ENCODE measurements at regions not wholly inside any gene's neighbourhood (a gene's known extent, or its start where the extent isn't known, plus 50 kb on each side); places are given as distances from the start of the nearest gene placed in this dataset.

GRCh38 chr18:61742565-61743429, 150.0 kb downstream of the RNF152 start:
- WGBS, 2 experiments (ENCODE audit: insufficient coverage in 2 of 2) = 94 to 97% methylated on average over 5 to 7 of the region's 8 CpGs
- H3K36me3 ChIP-seq (ENCODE audit: control insufficient read depth, insufficient read depth, low read length) = no peaks in the 10 kb centered on the region
- no peak overlapping the region for H3K27ac ChIP-seq (ENCODE audit: low read depth, low read length, severe bottlenecking)
- no peaks in the 10 kb centered on the region for H3K9me3 ChIP-seq (ENCODE audit: control insufficient read depth, low read length)
- H3K4me1 ChIP-seq (ENCODE audit: control insufficient read depth, insufficient read depth, low read length, poor library complexity, severe bottlenecking) = peaks cover 13% of the 10 kb centered on the region
- no peak overlapping the region for H3K4me3 ChIP-seq (ENCODE audit: extremely low read depth, insufficient read depth, low read length, poor library complexity, severe bottlenecking)

- Histone ChIP-seq H3K4me1 (ENCODE audit: control insufficient read depth, insufficient read depth, low read length, poor library complexity, severe bottlenecking) (peaks cover 13% of the 10 kb centered on the region), H3K27ac (ENCODE audit: low read depth, low read length, severe bottlenecking) (no peak overlapping the region), H3K36me3 (ENCODE audit: control insufficient read depth, insufficient read depth, low read length) (no peaks in the 10 kb centered on the region), H3K9me3 (ENCODE audit: control insufficient read depth, low read length) (no peaks in the 10 kb centered on the region), H3K4me3 (ENCODE audit: extremely low read depth, insufficient read depth, low read length, poor library complexity, severe bottlenecking) (no peak overlapping the region)
- 57 to 100% methylated on average over 2 to 5 of the region's 6 CpGs for WGBS, 2 experiments (ENCODE audit: insufficient coverage in 2 of 2)
These were observed 150.8 kb downstream of the RNF152 start for GRCh38 chr18:61741881-61742454.

DNA sequence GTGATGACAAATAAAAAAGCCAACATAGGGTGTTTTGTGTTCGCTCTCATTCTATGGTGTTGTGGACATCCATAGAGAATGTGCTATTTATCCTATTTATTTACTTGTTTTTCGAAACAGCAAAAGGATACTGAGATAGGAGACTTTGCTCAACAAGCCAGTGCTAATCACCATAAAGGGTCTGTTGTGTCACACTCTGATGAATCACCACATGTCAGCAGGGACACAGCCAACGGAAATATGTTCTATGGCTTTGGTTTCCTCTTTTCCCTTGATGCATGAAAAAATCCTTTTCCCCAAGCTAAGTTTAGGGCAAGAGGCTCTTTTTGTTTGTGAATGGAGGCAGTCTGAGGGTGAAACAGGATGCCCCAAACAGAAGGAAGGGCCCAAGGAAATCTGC, 154.3 kb downstream of the RNF152 start:
- Histone ChIP-seq H3K9me3 (ENCODE audit: control insufficient read depth, low read length) (no peaks in the 10 kb centered on the region), H3K4me3 (ENCODE audit: extremely low read depth, insufficient read depth, low read length, poor library complexity, severe bottlenecking) (no peak overlapping the region), H3K36me3 (ENCODE audit: control insufficient read depth, insufficient read depth, low read length) (no peaks in the 10 kb centered on the region), H3K4me1 (ENCODE audit: control insufficient read depth, insufficient read depth, low read length, poor library complexity, severe bottlenecking) (peaks cover 13% of the 10 kb centered on the region), H3K27ac (ENCODE audit: low read depth, low read length, severe bottlenecking) (no peak overlapping the region)
- WGBS, 2 experiments (ENCODE audit: insufficient coverage in 2 of 2) = 86% methylated on average over 1 of the region's 3 CpGs; no CpG with 5 or more reads in 1 of the 2 experiments

DNA sequence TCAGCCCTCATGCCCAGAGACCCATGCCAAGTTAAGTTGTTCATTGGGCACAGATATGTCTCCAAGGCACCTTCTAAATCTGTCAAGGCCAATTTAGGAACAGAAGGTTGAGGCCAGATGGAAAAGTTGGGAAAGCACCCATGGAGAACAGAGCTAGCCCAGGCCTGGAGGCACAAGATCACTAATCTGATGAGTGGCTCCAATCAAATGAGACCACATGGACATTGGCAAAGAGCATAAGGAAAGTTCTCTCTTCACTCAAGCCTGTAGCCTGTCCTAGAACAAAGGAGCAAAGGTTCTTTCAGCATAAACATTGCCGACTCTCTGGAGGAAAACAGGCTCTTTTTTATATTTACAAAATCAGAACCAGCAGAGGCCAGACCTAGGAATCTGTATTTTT, 154.8 kb downstream of the RNF152 start:
- Histone ChIP-seq H3K27ac (ENCODE audit: low read depth, low read length, severe bottlenecking) (no peak overlapping the region), H3K4me1 (ENCODE audit: control insufficient read depth, insufficient read depth, low read length, poor library complexity, severe bottlenecking) (peaks cover 13% of the 10 kb centered on the region), H3K36me3 (ENCODE audit: control insufficient read depth, insufficient read depth, low read length) (no peaks in the 10 kb centered on the region), H3K9me3 (ENCODE audit: control insufficient read depth, low read length) (no peaks in the 10 kb centered on the region), H3K4me3 (ENCODE audit: extremely low read depth, insufficient read depth, low read length, poor library complexity, severe bottlenecking) (no peak overlapping the region)
- 90% methylated on average over 1 of the region's 1 CpG; no CpG with 5 or more reads in 1 of the 2 experiments for WGBS, 2 experiments (ENCODE audit: insufficient coverage in 2 of 2)

DNA sequence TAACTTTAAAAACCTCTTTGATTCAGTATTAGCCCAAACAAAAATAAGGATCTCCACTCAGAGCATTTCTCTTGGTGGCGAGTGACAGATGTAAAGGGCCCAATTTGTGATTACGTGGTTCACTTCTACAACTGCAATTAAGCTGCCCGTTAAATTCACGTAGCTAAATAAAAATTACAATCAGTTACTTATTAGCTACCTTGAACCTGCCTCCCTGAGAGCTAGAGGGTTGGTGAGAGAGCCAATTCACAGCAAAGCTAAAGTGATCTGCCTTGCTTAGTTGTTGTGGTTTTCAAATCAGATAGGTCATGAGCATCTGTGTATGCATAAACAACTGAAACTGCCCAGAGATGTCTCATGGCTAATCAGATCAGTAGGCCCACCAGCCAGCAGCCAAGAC, 156.7 kb downstream of the RNF152 start:
- H3K36me3 ChIP-seq (ENCODE audit: control insufficient read depth, insufficient read depth, low read length) = no peaks in the 10 kb centered on the region
- H3K4me3 ChIP-seq (ENCODE audit: extremely low read depth, insufficient read depth, low read length, poor library complexity, severe bottlenecking) = no peak overlapping the region
- H3K4me1 ChIP-seq (ENCODE audit: control insufficient read depth, insufficient read depth, low read length, poor library complexity, severe bottlenecking) = peaks cover 8% of the 10 kb centered on the region
- H3K27ac ChIP-seq (ENCODE audit: low read depth, low read length, severe bottlenecking) = no peak overlapping the region
- WGBS, 2 experiments (ENCODE audit: insufficient coverage in 2 of 2) = 94% methylated on average over 2 of the region's 4 CpGs; no CpG with 5 or more reads in 1 of the 2 experiments
- no peaks in the 10 kb centered on the region for H3K9me3 ChIP-seq (ENCODE audit: control insufficient read depth, low read length)

DNA sequence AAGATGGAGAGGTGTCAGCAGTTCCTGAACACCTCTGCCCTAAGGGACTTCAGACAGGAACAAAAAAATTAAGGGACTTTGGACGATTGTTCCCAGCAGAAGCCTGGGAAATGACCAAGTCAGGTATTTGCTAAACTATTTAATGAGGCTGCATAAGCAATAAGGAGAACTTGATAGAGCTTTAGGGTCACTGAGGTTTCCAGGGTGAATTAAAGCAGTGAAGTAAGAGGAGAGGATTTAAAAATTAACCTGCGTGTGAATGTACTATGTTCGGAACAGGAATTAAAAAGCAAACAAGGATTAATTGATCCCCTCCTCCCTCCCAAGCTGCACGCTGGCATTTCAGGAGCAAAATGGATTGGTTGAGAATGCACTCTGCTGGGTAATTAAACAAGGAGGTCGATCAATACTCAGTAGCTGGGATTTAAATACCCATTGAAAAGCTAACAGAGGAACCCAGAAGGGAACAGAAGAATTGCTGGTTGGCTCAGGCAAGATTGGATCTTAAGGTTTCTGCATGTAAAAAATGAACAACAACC, 157.2 kb downstream of the RNF152 start:
- WGBS, 2 experiments (ENCODE audit: insufficient coverage in 2 of 2) = 90 to 97% methylated on average over 1 to 2 of the region's 5 CpGs
- H3K4me1 ChIP-seq (ENCODE audit: control insufficient read depth, insufficient read depth, low read length, poor library complexity, severe bottlenecking) = peaks cover 8% of the 10 kb centered on the region
- no peaks in the 10 kb centered on the region for H3K9me3 ChIP-seq (ENCODE audit: control insufficient read depth, low read length)
- no peak overlapping the region for H3K4me3 ChIP-seq (ENCODE audit: extremely low read depth, insufficient read depth, low read length, poor library complexity, severe bottlenecking)
- H3K27ac ChIP-seq (ENCODE audit: low read depth, low read length, severe bottlenecking) = no peak overlapping the region
- no peaks in the 10 kb centered on the region for H3K36me3 ChIP-seq (ENCODE audit: control insufficient read depth, insufficient read depth, low read length)

DNA sequence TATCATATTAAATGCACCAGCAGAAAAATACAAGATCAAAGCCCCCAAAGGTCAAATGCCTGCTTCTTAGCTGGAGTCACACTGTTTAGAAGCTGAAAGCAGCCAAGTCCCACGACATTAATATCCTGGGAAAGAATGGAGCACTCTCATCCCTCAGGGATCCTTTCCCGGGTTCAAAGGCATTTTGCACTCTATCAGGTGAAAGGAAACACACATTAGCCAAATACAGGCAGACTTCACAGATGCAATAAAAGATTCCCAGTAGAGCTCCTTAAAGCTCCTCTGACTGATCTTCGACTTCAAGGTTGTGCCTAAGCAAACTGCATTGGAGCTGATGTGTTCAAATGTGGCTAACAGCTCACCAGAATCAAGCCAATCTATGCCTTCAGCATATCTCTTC, 158.4 kb downstream of the RNF152 start:
- no peaks in the 10 kb centered on the region for H3K36me3 ChIP-seq (ENCODE audit: control insufficient read depth, insufficient read depth, low read length)
- no peak overlapping the region for H3K4me3 ChIP-seq (ENCODE audit: extremely low read depth, insufficient read depth, low read length, poor library complexity, severe bottlenecking)
- no peak overlapping the region for H3K27ac ChIP-seq (ENCODE audit: low read depth, low read length, severe bottlenecking)
- H3K9me3 ChIP-seq (ENCODE audit: control insufficient read depth, low read length) = no peaks in the 10 kb centered on the region
- WGBS, 2 experiments (ENCODE audit: insufficient coverage in 2 of 2) = 70 to 87% methylated on average over 2 to 3 of the region's 3 CpGs
- peaks cover 8% of the 10 kb centered on the region for H3K4me1 ChIP-seq (ENCODE audit: control insufficient read depth, insufficient read depth, low read length, poor library complexity, severe bottlenecking)

DNA sequence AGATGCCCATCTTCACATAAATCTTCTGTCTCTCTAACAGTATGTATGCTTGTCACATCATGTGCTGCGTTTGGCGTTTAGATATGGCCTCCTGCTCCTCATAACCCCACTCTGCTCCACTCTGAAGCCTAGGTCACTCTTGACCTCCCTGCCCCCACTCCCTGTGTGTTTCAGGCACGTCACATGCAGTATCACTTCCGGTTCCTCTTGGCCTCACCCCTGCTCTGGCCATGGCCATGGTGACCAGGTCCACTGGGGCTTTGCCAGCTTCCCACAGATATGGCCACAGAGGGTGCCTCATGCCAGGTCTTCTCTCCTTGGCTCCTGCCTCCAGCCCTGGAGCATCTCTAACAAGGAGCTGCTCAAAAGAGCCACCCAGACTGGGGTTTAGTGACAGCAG, 160.0 kb downstream of the RNF152 start:
- no peaks in the 10 kb centered on the region for H3K9me3 ChIP-seq (ENCODE audit: control insufficient read depth, low read length)
- no peak overlapping the region for H3K4me3 ChIP-seq (ENCODE audit: extremely low read depth, insufficient read depth, low read length, poor library complexity, severe bottlenecking)
- H3K36me3 ChIP-seq (ENCODE audit: control insufficient read depth, insufficient read depth, low read length) = no peaks in the 10 kb centered on the region
- no peak overlapping the region for H3K27ac ChIP-seq (ENCODE audit: low read depth, low read length, severe bottlenecking)
- no peaks in the 10 kb centered on the region for H3K4me1 ChIP-seq (ENCODE audit: control insufficient read depth, insufficient read depth, low read length, poor library complexity, severe bottlenecking)
- 98% methylated on average over 4 of the region's 4 CpGs for WGBS, 2 experiments (ENCODE audit: insufficient coverage in 2 of 2)

- H3K4me1 ChIP-seq (ENCODE audit: control insufficient read depth, insufficient read depth, low read length, poor library complexity, severe bottlenecking) = no peaks in the 10 kb centered on the region
- H3K27ac ChIP-seq (ENCODE audit: low read depth, low read length, severe bottlenecking) = no peak overlapping the region
- peaks cover 4% of the 10 kb centered on the region for H3K9me3 ChIP-seq (ENCODE audit: control insufficient read depth, low read length)
- 96 to 98% methylated on average over 5 to 6 of the region's 9 CpGs for WGBS, 2 experiments (ENCODE audit: insufficient coverage in 2 of 2)
- H3K4me3 ChIP-seq (ENCODE audit: extremely low read depth, insufficient read depth, low read length, poor library complexity, severe bottlenecking) = no peak overlapping the region
- no peaks in the 10 kb centered on the region for H3K36me3 ChIP-seq (ENCODE audit: control insufficient read depth, insufficient read depth, low read length)
These were observed 161.0 kb downstream of the RNF152 start for GRCh38 chr18:61731693-61732376.

DNA sequence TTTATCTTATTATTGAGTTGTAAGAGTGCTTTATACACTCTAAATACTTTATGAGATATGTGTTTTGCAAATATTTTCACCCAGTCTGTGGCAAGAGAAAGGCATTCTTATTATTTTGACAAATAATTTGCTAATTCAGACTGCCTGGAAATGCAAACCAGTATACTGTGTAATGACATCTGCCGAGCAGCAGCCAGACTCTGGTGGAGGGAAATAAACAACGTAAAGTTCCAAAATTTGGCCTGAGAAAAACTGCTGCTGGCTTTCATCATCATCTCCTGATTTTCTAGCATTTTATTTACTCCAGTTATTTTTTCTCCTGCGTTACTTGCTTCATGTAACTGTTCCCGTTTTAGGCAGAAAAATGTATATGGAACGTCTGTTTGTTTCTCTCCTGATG, 161.6 kb downstream of the RNF152 start:
- H3K27ac ChIP-seq (ENCODE audit: low read depth, low read length, severe bottlenecking) = no peak overlapping the region
- H3K36me3 ChIP-seq (ENCODE audit: control insufficient read depth, insufficient read depth, low read length) = no peaks in the 10 kb centered on the region
- WGBS, 2 experiments (ENCODE audit: insufficient coverage in 2 of 2) = 80 to 82% methylated on average over 4 to 5 of the region's 5 CpGs

More for the DNA sequence above, 161.6 kb downstream of the RNF152 start:
- H3K4me3 ChIP-seq (ENCODE audit: extremely low read depth, insufficient read depth, low read length, poor library complexity, severe bottlenecking) = no peak overlapping the region
- peaks cover 10% of the 10 kb centered on the region for H3K9me3 ChIP-seq (ENCODE audit: control insufficient read depth, low read length)
- H3K4me1 ChIP-seq (ENCODE audit: control insufficient read depth, insufficient read depth, low read length, poor library complexity, severe bottlenecking) = no peaks in the 10 kb centered on the region

Data from mesodermal cell (in vitro differentiated cells).